Stimulated activated CD4-positive, alpha-beta T cell treated with anti-CD3 and anti-CD28 coated beads, Interleukin-4, amount 100 ng/mL, for 4 hours (primary cell): ENCODE measurements at regions not wholly inside any gene's neighbourhood (a gene's known extent, or its start where the extent isn't known, plus 50 kb on each side); places are given as distances from the start of the nearest gene placed in this dataset.
"Not testable (repeated sequence)": the region's sequence is repeated elsewhere in the genome, so short reads cannot be mapped to it uniquely, and the experiment has no call there.

Source experiments
- DNase-seq, 2 experiments: peaks; one replicate each; pipeline ENCODE4 v3.0.0-alpha.2; 2020

DNA sequence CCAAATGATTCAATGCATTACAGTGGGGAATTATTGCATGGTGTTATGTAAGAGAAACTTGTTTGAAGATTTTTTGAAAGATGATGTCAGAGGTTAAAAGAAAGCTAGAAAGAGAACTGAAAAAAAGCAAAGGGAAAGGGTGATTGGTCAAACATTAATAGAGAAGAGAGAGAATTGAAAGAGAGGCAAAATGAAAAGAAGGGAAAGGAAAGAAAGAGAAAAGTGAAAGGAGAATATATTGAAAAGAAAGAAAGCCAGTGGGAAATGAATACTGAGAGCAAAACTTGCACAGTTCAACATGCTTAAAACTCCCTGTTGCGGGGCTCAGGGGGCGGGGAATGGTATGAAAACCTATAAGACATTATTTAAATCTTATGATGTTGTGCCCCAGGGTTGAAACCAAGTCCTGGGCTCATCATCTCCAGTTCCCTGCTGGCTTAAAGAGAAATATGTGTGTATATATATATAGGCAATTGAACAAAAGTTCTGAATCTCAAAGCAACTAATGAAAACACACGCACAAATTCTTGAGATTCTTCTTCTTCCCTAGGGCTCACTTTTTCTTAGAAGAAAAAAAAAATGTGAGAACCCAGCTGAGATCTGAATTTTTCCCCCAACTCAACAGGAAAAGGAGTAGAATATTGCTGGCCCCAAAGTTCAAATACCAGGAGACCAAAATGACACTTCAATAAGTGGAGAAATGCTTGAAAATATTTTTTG lies 2045.9 kb upstream of the CELF4 start:
- no peak for DNase-seq

DNA sequence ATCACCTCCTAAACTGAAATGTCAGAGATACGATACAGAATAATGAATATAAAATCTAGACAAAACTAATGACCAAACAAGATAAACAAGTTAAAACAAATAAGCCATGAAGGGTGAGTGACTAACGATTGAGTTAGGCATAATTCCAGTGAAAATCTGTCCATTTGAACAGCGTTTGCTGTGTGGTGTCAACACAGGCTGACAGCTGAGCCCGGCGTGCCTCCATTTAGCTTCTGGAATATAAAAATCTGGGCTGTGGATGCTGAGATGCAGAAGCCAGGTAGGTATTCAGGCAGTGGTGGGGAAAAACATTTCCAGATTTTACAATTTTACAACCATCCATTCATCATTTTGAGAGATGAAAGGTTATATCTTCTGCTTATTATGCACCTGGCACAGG lies 2041.4 kb upstream of the CELF4 start:
- DNase-seq: no peak

DNA sequence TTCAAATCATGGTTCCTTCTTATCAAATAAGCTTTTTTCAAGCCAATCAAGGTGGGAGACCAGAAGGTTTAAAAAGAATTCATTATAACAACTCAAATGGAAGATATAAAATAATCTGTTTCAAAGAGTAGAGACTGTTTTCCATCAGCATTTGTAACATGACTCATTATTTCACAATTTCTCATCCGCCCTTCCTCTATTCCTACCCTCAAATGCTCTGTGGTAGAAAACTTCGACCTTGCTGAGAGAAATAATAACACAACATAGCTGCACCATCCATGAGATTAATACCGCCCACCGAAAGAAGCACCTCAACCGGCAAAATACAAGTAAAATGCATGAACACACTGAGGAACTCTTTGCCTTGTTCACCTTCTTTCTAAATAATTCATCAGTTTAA lies 2039.2 kb upstream of the CELF4 start:
- DNase-seq: no peak

DNA sequence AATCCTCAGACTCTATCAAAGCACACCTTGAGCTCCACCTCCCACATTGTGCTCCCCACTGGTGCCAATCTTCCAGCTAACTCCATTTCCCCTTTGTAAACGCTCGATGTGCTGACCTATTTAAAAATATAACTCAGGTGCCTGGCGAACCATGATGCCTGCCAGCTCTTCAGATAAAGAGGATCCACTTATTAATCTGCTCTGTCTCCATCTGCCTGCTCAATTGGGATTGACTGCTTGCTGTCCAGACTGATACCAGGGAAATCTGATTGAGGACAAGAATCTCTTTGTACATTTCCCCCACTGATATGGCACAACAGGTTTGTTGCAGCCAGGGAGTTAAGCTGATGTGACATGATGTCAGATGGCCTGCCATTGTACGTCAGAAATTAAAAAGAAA lies 2036.5 kb upstream of the CELF4 start:
- DNase-seq: no peak

DNA sequence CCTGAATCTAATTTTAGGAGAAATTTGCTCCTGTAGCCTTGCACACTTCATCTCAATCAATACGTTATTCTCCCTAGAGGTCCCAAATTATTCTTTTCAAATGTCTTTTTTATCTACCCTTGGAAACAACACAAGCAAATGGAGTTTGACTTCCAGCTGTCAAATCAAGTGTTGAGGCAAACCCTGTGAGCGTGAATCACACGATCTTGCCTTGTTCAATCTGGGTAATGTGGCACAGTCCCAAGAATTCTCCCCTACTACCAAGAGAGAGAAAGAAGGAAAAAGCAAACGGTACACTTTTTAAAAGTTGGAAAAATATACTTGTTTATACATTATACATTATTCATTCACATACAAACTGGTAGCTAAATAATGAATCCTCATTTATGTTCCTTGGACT lies 2035.3 kb upstream of the CELF4 start:
- no peak for DNase-seq

DNA sequence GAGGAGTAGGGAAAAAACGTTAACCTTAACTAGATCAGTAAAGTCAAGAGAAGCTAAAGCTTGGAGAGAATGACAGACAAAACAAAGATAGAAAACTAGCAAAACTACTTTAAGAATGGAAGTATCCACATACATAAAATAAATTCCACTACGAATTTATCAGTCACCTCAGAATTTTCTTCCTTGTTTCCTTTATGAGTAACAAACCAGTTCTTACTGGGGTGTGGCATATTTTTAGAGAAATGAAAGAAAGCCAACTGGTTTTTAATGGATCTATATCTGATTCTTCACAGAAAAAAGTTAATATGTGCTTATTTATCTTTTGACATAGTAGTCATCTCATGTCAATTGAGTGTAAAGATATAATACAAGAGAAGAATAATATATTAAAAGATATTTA lies 2033.7 kb upstream of the CELF4 start:
- no peak for DNase-seq

DNA sequence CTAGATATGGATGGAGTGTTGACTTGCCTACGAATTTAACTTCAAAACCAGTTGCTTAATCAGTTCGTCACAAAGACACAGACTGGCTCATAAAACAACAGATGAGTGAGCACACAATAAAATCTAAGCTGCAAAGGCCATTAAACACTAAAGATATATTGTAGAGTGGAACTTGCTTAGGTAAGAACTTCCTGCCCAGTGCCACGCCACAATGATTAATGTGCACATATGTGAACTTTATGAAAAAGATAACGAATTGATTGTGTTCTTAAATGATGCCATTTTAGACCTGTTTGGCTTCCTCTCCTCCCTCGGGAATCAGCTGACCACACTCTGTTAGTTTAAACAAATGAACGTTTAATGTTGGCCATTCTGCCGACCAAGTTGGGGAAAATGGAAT lies 2031.3 kb upstream of the CELF4 start:
- DNase-seq: no peak

DNA sequence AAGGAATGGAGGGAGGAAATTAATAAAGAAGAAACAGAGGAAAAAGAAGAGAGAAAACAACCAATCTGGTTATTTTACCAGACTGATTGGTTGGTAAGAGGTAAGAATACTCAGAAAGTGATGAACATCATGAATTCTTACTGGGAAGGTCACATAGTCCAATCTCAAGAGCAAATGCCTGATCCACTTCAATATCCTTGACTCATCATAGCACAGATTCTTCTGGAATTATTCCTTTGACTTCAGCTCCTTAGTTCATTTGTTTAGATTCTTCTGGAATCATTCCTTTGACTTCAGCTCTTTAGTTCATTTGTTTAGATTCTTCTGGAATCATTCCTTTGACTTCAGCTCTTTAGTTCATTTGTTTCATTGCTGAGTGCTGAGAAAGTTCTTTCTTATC lies 2030.6 kb upstream of the CELF4 start:
- DNase-seq: no peak

DNA sequence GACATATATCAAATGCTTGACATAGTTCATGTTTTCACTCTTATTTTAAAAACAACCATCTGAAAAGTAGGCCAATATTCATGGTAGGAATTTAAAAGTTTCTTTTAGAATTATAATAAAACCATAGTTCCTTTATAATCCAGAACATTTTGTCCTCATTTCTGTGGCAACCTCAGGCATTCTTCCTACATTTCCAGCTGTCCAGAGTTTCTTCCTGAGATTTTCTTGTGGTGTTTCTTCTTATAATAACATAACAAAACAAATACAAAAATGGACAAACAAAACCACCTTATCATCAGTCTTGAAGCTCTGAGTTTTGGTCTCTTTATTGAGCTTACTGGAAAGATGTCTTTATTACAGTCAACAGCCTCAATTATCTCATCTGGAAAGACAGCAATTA lies 2028.6 kb upstream of the CELF4 start:
- no peak for DNase-seq

DNA sequence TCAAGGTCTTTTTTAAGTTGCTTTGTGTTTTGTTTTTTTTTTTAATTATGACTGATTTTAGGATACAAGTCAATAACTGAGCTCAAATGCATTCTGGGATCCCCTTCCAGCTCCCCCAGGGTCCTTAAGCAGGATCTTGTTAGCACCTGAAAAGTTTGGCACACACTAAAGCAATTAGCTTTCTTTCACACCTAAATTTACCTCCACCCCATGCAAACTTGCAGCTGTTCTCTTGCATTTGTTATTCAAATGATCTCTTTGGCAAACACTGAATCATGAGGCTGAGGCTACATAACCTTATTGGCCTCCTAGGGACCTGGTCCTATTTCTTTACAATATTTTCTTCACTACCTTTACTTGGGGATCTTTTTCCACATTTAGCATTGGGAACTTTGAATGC lies 2026.1 kb upstream of the CELF4 start:
- no peak for DNase-seq

DNA sequence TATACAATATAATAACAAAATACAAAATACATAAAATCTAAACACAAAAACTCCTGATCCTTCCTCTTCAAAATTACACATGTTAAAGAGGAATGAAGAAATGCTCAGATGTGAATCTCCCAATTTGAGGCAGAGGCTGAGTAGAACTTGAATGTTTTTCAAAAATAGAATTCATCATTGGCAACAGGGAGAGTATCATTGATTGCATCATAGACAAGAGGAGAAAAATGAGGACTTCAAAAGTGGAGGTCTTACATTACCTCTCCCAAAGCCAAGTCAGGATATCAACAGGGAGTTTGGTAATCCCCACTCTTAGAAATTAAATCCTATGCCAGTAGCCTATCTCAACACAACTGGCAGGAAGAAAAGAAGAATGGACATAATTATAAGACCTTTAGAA lies 2023.9 kb upstream of the CELF4 start:
- no peak for DNase-seq

DNA sequence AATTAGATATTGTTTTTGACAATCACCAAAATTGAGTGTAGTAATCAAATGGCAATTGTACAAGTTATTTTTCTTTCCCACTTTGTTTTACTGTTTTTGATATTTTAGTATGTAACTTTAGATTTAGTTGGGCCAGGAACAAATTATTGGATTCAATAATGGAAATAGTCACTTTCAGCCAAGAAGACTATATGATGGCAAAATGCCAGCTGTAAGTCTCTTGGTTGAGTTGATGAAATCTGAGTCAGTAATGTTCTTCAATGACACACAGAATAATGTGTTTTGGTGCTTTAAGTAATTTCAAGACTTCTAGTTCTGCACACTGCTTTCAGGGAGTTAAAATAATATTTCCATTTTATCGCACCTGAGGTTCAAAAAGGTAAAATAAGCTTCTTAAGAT lies 2022.0 kb upstream of the CELF4 start:
- DNase-seq: no peak

DNA sequence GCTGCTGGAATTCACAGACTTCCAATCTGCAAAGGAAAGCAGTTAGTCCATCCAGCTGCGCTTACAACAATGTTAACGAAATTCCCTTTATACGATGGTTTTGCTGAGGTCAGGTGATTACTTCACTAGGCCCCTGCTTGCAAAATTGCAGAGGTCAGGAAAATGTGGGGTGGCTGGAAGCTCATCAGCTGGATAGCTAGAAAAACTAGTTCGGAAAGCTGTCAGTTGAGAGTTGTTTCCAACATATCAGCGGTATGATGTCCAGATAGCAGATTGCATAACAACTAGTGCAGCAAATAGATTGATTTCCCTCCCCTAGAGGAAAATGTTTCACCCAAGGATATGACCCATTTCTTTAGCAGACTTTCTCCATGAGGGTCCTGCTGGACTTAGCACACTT lies 2021.1 kb upstream of the CELF4 start:
- no peak for DNase-seq

DNA sequence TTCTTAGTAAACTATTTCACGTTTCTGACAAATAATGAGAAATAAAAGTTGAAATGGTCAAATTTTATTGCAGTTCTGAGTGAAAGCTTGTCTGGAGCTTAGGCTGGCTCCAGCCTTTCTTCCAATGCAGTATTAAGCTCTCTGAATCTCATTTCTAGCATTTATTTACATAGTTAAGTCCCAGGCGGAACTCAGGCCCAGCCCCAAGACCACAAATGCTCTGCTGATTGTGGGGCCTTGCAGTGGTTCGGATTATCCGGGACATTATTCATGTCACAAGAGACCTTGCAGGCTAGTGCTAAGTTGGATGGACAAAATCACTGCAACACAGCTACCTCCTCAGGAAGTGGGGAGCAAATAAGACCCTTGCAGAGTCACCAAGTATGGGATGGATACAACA lies 2009.3 kb upstream of the CELF4 start:
- no peak for DNase-seq

DNA sequence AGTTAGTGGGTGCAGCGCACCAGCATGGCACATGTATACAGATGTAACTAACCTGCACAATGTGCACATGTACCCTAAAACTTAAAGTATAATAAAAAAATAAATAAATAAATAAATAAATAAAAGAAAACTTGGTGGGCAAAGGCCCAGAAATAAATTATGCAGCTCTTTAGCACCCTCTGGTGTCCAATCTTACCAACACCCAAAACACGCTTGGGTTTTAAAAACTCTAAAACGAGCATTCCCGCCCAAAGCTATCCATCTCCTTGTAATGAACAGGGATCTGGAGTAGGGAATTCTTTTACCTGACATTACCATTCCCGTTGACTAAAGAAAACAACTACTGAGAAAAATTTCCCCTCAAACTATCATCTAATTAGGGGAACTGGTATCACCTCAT lies 2005.9 kb upstream of the CELF4 start:
- DNase-seq: no peak

DNA sequence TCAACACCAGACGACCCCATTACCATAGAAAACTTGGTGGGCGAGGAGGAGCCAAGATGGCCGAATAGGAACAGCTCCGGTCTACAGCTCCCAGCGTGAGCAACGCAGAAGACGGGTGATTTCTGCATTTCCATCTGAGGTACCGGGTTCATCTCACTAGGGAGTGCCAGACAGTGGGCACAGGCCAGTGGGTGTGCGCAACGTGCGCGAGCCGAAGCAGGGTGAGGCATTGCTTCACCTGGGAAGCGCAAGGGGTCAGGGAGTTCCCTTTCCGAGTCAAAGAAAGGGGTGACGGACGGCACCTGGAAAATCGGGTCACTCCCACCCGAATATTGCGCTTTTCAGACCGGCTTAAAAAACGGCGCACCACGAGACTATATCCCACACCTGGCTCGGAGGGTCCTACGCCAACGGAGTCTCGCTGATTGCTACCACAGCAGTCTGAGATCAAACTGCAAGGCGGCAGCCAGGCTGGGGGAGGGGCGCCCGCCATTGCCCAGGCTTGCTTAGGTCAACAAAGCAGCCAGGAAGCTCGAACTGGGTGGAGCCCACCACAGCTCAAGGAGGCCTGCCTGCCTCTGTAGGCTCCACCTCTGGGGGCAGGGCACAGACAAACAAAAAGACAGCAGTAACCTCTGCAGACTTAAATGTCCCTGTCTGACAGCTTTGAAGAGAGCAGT lies 2000.1 kb upstream of the CELF4 start:
- not testable (repeated sequence) for DNase-seq

DNA sequence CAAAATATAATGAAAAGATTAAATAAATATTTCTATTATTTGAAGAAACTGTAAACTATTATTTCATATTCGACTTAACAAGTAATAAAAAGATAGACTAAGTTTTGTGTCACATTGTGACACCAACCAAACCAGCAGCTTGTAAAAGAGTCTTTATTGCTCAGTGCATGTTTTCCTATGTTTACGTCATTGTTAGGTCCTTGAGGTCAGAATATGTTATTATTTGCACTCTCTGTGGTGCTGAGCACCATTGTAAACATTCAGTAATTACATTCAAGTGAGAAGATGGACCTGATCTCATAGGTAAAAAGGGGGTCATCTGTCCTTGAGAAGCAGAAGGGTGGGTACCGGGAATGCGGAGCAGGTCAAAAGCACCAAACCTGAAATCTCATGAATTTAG lies 1999.1 kb upstream of the CELF4 start:
- no peak for DNase-seq

DNA sequence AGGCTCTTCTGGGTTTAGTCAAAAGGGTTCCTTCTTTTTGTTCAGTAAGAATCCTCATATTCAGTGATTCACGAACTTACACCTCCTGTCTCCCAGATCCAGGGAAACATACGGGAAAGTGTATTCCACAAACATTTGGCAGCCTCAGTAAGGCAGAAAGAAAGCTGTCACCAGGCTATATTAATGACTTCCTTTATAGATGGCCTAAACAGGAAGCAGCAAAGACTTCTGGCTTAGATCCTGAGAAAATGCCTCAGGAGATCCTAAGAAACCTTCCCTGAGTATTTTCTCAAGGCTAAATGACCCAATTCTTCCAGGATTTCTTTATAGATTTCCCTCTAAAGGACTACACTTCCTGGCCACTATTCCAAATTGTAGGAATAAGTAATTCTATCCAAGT lies 1995.5 kb upstream of the CELF4 start:
- DNase-seq: no peak

DNA sequence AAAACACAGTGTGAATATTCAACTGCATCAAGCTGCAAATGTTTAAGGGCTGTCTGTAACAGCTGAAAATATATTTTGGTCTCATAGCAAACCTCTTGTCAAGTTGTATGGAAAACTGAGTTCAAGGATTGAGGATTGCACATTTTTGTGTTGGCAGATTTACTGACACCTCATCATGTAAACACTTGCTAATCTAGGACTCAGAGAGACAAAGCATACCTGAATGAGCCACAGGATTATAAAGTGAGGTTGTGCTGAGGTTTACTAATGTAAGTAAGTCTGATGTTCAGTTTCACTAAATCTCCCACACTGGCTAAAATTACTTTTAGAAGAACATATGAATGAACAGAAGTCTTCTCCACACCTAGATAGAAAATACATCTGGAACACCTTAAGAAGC lies 1993.1 kb upstream of the CELF4 start:
- no peak for DNase-seq

DNA sequence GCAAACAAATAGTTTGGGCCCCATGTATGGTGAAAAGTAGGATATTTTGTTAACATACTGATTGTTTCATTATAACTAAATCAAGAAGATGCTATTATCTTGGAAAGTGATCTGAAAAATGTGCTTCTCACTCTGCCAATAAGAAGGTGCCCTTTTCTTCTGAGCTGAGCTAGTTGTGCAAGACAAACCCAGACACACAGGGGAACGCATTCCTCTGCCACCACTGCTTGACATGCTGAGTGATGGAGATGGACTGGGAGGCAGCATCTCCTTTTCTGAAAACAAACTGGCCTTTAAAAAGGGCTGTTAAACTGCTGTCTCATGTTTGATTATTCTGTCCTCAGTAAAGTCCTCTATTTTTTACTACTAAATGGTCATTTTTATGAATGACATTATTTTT lies 1989.9 kb upstream of the CELF4 start:
- DNase-seq: no peak

DNA sequence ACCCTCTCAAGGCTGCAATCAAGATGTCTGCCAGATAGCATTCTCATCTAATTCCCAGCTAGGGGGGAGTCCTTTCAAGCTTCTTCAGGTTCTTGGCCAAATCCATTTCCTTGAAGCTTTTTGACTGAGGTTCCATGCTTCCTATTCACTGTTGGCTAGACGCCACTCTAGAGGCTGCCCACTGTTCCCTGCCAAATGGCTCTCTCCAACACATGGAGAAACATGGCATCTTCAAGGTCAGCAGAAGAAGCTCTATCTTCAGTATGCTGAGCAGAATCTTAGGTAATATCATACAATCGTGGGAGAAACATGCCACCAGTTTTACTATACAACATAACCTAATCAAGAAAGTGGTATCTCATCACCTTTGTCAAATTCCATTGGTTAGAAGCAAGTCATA lies 1985.1 kb upstream of the CELF4 start:
- no peak for DNase-seq

DNA sequence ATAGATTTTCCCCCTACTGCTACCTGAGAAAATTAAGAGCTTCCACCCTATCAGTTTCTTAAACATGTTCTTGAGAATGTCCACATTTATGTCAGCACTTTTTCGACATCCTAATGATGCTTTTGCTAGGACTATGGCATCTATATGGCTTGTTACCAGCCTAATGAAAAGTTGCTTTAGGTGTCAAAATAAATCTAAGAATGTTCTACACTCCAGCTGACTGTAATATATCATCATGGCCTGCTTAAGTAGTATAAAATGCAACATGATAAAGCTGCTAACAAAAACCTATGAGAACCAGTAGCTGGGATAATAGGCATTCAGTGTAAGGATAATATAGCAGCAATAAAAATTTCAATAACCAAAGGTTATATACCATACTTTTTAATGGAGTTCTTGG lies 1983.5 kb upstream of the CELF4 start:
- DNase-seq: no peak

DNA sequence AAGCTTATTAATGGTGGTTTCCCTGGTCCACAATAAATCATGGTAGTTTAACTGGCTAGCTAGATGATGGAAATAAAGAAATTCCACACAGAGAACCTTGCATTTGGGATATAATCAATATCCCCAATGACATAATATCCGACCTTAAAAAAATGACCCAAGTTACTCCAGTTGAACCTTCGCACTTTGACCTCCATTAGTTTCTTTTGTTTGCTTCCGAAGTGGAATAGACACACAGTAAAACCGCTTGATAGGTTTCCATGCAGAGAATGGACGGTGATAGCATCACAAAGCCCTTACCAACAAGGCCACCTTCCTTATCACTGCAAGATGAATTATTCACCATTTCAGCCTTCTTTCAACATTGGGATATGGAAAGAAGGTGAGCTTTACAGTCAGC lies 1966.1 kb upstream of the CELF4 start:
- DNase-seq: no peak

DNA sequence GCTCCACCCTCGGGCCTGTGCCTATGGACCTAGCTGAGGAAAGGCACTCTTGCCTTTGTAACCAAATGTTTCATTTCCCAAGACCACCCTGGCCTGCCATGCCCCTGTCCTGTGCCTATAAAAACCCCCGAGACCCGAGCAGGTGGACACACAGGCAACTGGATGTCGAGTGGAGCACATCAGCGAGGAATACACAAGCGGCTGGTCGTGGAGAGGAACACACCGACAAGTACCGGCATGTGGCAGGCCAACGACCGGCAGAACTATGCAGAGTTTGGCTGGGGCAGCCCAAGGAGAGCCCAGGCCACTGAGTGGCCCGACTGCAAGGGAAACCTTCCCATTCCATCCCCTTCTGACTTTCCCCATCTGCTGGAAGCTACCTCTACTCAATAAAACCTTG lies 1963.8 kb upstream of the CELF4 start:
- DNase-seq: no peak

DNA sequence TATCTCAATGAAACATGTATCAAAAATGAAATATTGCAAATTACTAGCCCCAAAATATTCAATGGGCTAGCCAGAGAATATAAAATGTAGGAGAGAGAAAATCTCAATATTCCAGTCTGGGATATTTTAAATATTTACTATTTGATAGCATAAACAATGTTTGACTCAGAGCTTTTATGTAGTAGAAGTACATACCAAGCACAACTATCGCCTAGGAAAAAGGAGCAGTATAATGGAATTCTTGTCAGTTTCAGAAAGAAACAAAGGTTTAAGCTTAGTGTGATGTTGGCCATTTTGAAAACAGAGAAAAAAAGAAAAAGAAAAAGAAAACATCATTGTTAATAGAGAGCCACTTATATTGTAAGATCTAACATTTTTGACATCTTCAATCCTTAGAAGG lies 1961.9 kb upstream of the CELF4 start:
- DNase-seq: no peak
